ENCODE measurements at regions not wholly inside any gene's neighbourhood (a gene's known extent, or its start where the extent isn't known, plus 50 kb on each side); places are given as distances from the start of the nearest gene placed in this dataset.
A peak's percentile ranks its signal among the peaks of the same experiment; 100 is the strongest.

GRCh38 chr3:150213577-150213976 is 194.5 kb upstream of the TSC22D2 start:
- no peak for DNase-seq

- no peak for DNase-seq
These were observed 197.5 kb upstream of the TSC22D2 start for GRCh38 chr3:150210461-150211110.

GRCh38 chr3:150203273-150203672 is 204.8 kb upstream of the TSC22D2 start:
- DNase-seq = no peak

GRCh38 chr3:150202711-150203110 is 205.4 kb upstream of the TSC22D2 start:
- DNase-seq = no peak

- DNase-seq = no peak
These were observed 213.1 kb upstream of the TSC22D2 start for GRCh38 chr3:150194957-150195356.

GRCh38 chr3:150194513-150194912 is 213.6 kb upstream of the TSC22D2 start:
- no peak for DNase-seq

GRCh38 chr3:150184426-150185071 is 213.9 kb upstream of the PFN2 start:
- DNase-seq = no peak

GRCh38 chr3:150183678-150184425 is 213.2 kb upstream of the PFN2 start:
- peak; percentile 76 for DNase-seq

GRCh38 chr3:150180334-150180733 is 209.6 kb upstream of the PFN2 start:
- DNase-seq = no peak

- no peak for DNase-seq
These were observed 208.6 kb upstream of the PFN2 start for GRCh38 chr3:150179330-150179729.

- no peak for DNase-seq
These were observed 207.1 kb upstream of the PFN2 start for GRCh38 chr3:150177673-150178381.

GRCh38 chr3:150174179-150174578 is 203.5 kb upstream of the PFN2 start:
- DNase-seq = no peak

- no peak for DNase-seq
These were observed 201.7 kb upstream of the PFN2 start for GRCh38 chr3:150172356-150172755.

GRCh38 chr3:150170852-150171520 is 200.3 kb upstream of the PFN2 start:
- DNase-seq = peak; percentile 77

GRCh38 chr3:150169330-150169940 is 198.7 kb upstream of the PFN2 start:
- no peak for DNase-seq

GRCh38 chr3:150168698-150169097 is 198.0 kb upstream of the PFN2 start:
- DNase-seq = no peak

GRCh38 chr3:150165396-150166094 is 194.8 kb upstream of the PFN2 start:
- no peak for DNase-seq

- DNase-seq = no peak
These were observed 190.3 kb upstream of the PFN2 start for GRCh38 chr3:150161011-150161410.

GRCh38 chr3:150158943-150159625 is 188.4 kb upstream of the PFN2 start:
- no peak for DNase-seq

- DNase-seq = no peak
These were observed 181.9 kb upstream of the PFN2 start for GRCh38 chr3:150152567-150152966.

GRCh38 chr3:150150633-150151032 is 179.9 kb upstream of the PFN2 start:
- no peak for DNase-seq
